OCI-LY3 (cell line): ENCODE measurements at regions not wholly inside any gene's neighbourhood (a gene's known extent, or its start where the extent isn't known, plus 50 kb on each side); places are given as distances from the start of the nearest gene placed in this dataset.

Experiments
- H2AFZ ChIP-seq: fragments of 200-600, 300-600 bp; shearing (Covaris generic); 2 replicates; pipeline ENCODE4 v1.6.0; 2014; ENCODE audit warnings: antibody characterized with exemption, low read depth, low read length
- H3K27ac ChIP-seq: fragments of 200-600, 300-600 bp; sonication (generic); 2 replicates; pipeline ENCODE4 v1.5.1; 2014; ENCODE audit warnings: mild to moderate bottlenecking, low read length, moderate library complexity, mixed read lengths
- H3K27me3 ChIP-seq: fragments of 200-600, 300-600 bp; sonication (generic); 2 replicates; pipeline ENCODE4 v1.6.1; 2014; ENCODE audit warnings: low read depth, low read length, mixed read lengths
- H3K36me3 ChIP-seq: fragments of 200-600, 300-600 bp; sonication (generic); replicated peaks from 2 replicates; pipeline ENCODE3; 2014; ENCODE audit warnings: low read depth, low read length, mixed read lengths
- H3K4me1 ChIP-seq: fragments of 300-600, 200-600 bp; sonication (generic); 2 replicates; pipeline ENCODE4 v1.6.1; 2014; ENCODE audit warnings: low read length, mixed read lengths
- H3K4me2 ChIP-seq: fragments of 200-600, 300-600 bp; sonication (generic); 2 replicates; pipeline ENCODE4 v1.6.1; 2014; ENCODE audit warnings: low read length, mixed read lengths
- H3K4me3 ChIP-seq: fragments of 300-600, 200-600 bp; sonication (generic); 2 replicates; pipeline ENCODE4 v1.5.1; 2014; ENCODE audit warnings: antibody characterized with exemption, mild to moderate bottlenecking, low read length, moderate library complexity
- H3K79me2 ChIP-seq: fragments of 300-600, 200-600 bp; shearing (Covaris generic); 2 replicates; pipeline ENCODE4 v1.6.1; 2014; ENCODE audit warnings: mild to moderate bottlenecking, low read length, mixed read lengths
- H3K9ac ChIP-seq: fragments of 300-600, 200-600 bp; shearing (Covaris generic); 2 replicates; pipeline ENCODE4 v1.6.0; 2014; ENCODE audit warnings: mild to moderate bottlenecking, low read length, moderate library complexity
- H3K9me3 ChIP-seq: fragments of 200-600, 300-600 bp; shearing (Covaris generic); 2 replicates; pipeline ENCODE4 v1.6.1; 2014; ENCODE audit warnings: low read length, mixed read lengths; ENCODE audit not compliant: insufficient read depth
- H4K20me1 ChIP-seq: fragments of 200-600, 300-600 bp; sonication (generic); 2 replicates; pipeline ENCODE4 v1.6.1; 2016; ENCODE audit warnings: low read length, mixed read lengths; ENCODE audit not compliant: insufficient read depth
- CTCF ChIP-seq: fragments of 200-600, 300-600 bp; sonication (generic); IDR thresholded peaks from 2 replicates; pipeline ENCODE4 v1.5.1; 2014; ENCODE audit warnings: antibody characterized with exemption, low read length, low read depth
- EZH2phosphoT487 ChIP-seq: fragments of 200-600 bp; shearing (Covaris generic); IDR thresholded peaks from 2 replicates; pipeline ENCODE4 v1.6.1; 2018; ENCODE audit warnings: antibody characterized with exemption, mixed run types, low read depth

GRCh38 chr14:61988240-61988639 is 226.0 kb downstream of the SNAPC1 start:
- Histone ChIP-seq H3K27me3 (no peaks in the 10 kb centered on the region), H3K79me2 (no peaks in the 10 kb centered on the region), H2AFZ (no peak overlapping the region), H4K20me1 (no peaks in the 10 kb centered on the region), H3K9me3 (no peaks in the 10 kb centered on the region), H3K4me3 (no peak overlapping the region), H3K4me2 (no peak overlapping the region), H3K27ac (no peak overlapping the region), H3K4me1 (no peaks in the 10 kb centered on the region), H3K9ac (no peak overlapping the region), H3K36me3 (no peaks in the 10 kb centered on the region)
- TF ChIP-seq CTCF (no peak), EZH2phosphoT487 (no peak)

GRCh38 chr14:61992139-61992538 is 229.9 kb downstream of the SNAPC1 start:
- H4K20me1 ChIP-seq, result no peaks in the 10 kb centered on the region
- H3K4me3 ChIP-seq, result no peak overlapping the region
- H3K27me3 ChIP-seq, result no peaks in the 10 kb centered on the region
- H3K9me3 ChIP-seq, result no peaks in the 10 kb centered on the region
- no peak overlapping the region for H3K27ac ChIP-seq
- TF ChIP-seq EZH2phosphoT487 (no peak), CTCF (no peak)
- no peaks in the 10 kb centered on the region for H3K79me2 ChIP-seq
- H3K9ac ChIP-seq, result no peak overlapping the region
- no peaks in the 10 kb centered on the region for H3K36me3 ChIP-seq
- no peak overlapping the region for H2AFZ ChIP-seq
- no peaks in the 10 kb centered on the region for H3K4me1 ChIP-seq
- no peak overlapping the region for H3K4me2 ChIP-seq

GRCh38 chr14:61992926-61993325 is 230.7 kb downstream of the SNAPC1 start:
- H2AFZ ChIP-seq, result no peak overlapping the region
- H3K79me2 ChIP-seq, result no peaks in the 10 kb centered on the region
- no peaks in the 10 kb centered on the region for H3K9me3 ChIP-seq
- H3K27ac ChIP-seq, result no peak overlapping the region
- H4K20me1 ChIP-seq, result no peaks in the 10 kb centered on the region
- no peak overlapping the region for H3K4me3 ChIP-seq
- H3K4me1 ChIP-seq, result no peaks in the 10 kb centered on the region
- no peaks in the 10 kb centered on the region for H3K27me3 ChIP-seq
- no peak for TF ChIP-seq CTCF
- TF ChIP-seq EZH2phosphoT487, result no peak
- H3K4me2 ChIP-seq, result no peak overlapping the region
- no peak overlapping the region for H3K9ac ChIP-seq
- no peaks in the 10 kb centered on the region for H3K36me3 ChIP-seq

GRCh38 chr14:61994589-61994988 is 232.4 kb downstream of the SNAPC1 start:
- no peaks in the 10 kb centered on the region for H3K27me3 ChIP-seq
- no peak overlapping the region for H3K4me2 ChIP-seq
- no peaks in the 10 kb centered on the region for H3K9me3 ChIP-seq
- TF ChIP-seq CTCF, result no peak
- TF ChIP-seq EZH2phosphoT487, result no peak
- no peaks in the 10 kb centered on the region for H3K36me3 ChIP-seq
- H4K20me1 ChIP-seq, result no peaks in the 10 kb centered on the region
- H3K4me1 ChIP-seq, result no peaks in the 10 kb centered on the region
- H3K79me2 ChIP-seq, result no peaks in the 10 kb centered on the region
- no peak overlapping the region for H3K27ac ChIP-seq
- no peak overlapping the region for H3K4me3 ChIP-seq
- no peak overlapping the region for H3K9ac ChIP-seq
- no peak overlapping the region for H2AFZ ChIP-seq
